Transverse colon (tissue), 4 donors: ENCODE measurements at regions not wholly inside any gene's neighbourhood (a gene's known extent, or its start where the extent isn't known, plus 50 kb on each side); places are given as distances from the start of the nearest gene placed in this dataset.

ENCODE experiments used
- DNase-seq: peaks from one replicate; pipeline ENCODE4 v3.0.0-alpha.2; 2019
- H3K27ac ChIP-seq, 4 donors: fragments of 200-600 bp; sonication (generic); 2 replicates each; pipeline ENCODE4 v1.5.1; 2016 to 2018; ENCODE audit warnings: inconsistent platforms in 4 of 4
- H3K27me3 ChIP-seq: fragments of 200-600 bp; sonication (generic); 2 replicates; pipeline ENCODE4 v1.5.1; 2017; ENCODE audit warnings: inconsistent platforms
- H3K36me3 ChIP-seq, 4 donors: fragments of 200-600 bp; sonication (generic); 2 replicates each; pipeline ENCODE4 v1.5.1; 2017 to 2019; ENCODE audit warnings: inconsistent platforms in 4 of 4
- H3K4me1 ChIP-seq, 4 donors: fragments of 200-600 bp; sonication (generic); 2 replicates each; pipeline ENCODE4 v1.5.1; 2017 to 2020; ENCODE audit warnings: inconsistent platforms in 4 of 4
- H3K4me3 ChIP-seq, 4 donors: fragments of 200-600 bp; sonication (generic); 1 replicate in 1 of 4; 2 replicates in 3 of 4; pipeline versions ENCODE4 v1.5.1 to v1.6.1; 2017 to 2019; ENCODE audit warnings: inconsistent platforms in 4 of 4
- H3K9me3 ChIP-seq, 2 donors: fragments of 200-600 bp; sonication (generic); 2 replicates each; pipeline ENCODE4 v1.5.1; 2017 to 2019; ENCODE audit warnings: inconsistent platforms in 2 of 2
- EP300 ChIP-seq: sonication (generic); formaldehyde crosslinking; IDR thresholded peaks from one replicate; pipeline ENCODE4 v1.6.1; 2017; ENCODE audit warnings: antibody characterized with exemption, low read depth
- POLR2A ChIP-seq: fragments of 450-650 bp; IDR thresholded peaks from one replicate; pipeline ENCODE4 v1.6.1; 2016; ENCODE audit warnings: antibody characterized with exemption, mild to moderate bottlenecking, moderate library complexity
- POLR2AphosphoS5 ChIP-seq, 3 donors: sonication (generic); formaldehyde crosslinking; IDR thresholded peaks; one replicate each; pipeline ENCODE4 v1.6.1; 2016; ENCODE audit warnings: antibody characterized with exemption in 3 of 3
- WGBS, 2 donors: methylation state at CpG; one replicate each; pipeline ENCODE4 v1.1.5; 2018; ENCODE audit warnings: low coverage in 1 of 2; 5-methylcytosine and 5-hydroxymethylcytosine counted together
- in situ Hi-C, 4 donors: fragments of 200-750 bp; cut with MboI; loops; one replicate each; pipeline versions ENCODE4 v1.15.0 to v1.15.1; 2017; ENCODE audit warnings: low sequenced_read_pairs in 3 of 4, low pct_ligation_motif_present in 1 of 4, low pct_unique_long_range_greater_than_20kb in 1 of 4
- intact Hi-C: fragments of 100-400 bp; cut with DNase I; formaldehyde crosslinking; loops from one replicate; pipeline ENCODE4 v1.15.1; 2023; ENCODE audit warnings: low total_unique reads
- TF ChIP-seq, protein P1 (sequence below), 5 experiments: fragments of 200-600 bp in 3 of 5; fragments of 450-650 bp in 2 of 5; sonication (generic) in 3 of 5; IDR thresholded peaks; 1 replicate in 2 of 5; 2 replicates in 3 of 5; pipeline ENCODE4 v1.5.1; 2016 to 2017; ENCODE audit warnings: antibody characterized with exemption in 5 of 5, inconsistent platforms in 3 of 5, mild to moderate bottlenecking in 2 of 5, moderate library complexity in 1 of 5

DNA sequence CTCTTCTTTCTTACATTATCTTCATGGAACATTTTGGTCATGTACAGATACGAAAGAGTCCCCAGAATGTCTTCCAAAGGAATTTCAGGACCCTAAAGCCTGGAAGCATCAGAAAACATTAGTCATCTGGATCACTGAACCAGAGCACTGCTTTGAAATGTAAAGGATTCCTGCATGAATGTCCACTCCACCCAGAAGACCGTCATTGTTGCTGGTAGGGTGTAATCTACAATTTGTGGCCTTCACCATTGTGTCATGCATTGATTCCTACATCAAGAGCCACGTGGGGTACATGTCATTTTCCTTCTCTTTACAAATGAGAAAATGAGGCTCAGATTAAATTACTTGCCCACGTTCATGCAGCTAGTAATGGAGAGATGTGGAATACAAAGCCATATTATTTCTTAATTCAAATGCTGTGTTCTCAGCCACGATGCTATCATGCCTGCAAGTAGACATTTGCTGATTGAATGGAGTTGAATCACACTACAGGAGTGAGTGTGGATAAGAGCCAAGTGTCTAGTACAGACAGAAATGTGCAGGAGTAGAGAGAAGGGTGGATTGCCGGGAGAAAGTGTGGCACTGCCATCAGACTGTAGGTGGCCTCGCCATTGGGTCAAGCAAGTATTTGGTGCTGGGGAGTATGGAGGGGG lies 231.2 kb downstream of the C12orf75 start:
- in situ Hi-C loops (no loop called here), intact Hi-C loops (no loop called here)
- peak overlapping the region in 2 of 4 donors; percentile 46 to 58 for H3K27ac ChIP-seq
- no peak overlapping the region for H3K4me3 ChIP-seq
- DNase-seq = no peak
- no peaks in the 10 kb centered on the region for H3K36me3 ChIP-seq
- H3K4me1 ChIP-seq = peaks cover 4 to 16% (median 12%) of the 10 kb centered on the region in 4 donors
- no peaks in the 10 kb centered on the region for H3K9me3 ChIP-seq
- TF ChIP-seq, protein P1, sequence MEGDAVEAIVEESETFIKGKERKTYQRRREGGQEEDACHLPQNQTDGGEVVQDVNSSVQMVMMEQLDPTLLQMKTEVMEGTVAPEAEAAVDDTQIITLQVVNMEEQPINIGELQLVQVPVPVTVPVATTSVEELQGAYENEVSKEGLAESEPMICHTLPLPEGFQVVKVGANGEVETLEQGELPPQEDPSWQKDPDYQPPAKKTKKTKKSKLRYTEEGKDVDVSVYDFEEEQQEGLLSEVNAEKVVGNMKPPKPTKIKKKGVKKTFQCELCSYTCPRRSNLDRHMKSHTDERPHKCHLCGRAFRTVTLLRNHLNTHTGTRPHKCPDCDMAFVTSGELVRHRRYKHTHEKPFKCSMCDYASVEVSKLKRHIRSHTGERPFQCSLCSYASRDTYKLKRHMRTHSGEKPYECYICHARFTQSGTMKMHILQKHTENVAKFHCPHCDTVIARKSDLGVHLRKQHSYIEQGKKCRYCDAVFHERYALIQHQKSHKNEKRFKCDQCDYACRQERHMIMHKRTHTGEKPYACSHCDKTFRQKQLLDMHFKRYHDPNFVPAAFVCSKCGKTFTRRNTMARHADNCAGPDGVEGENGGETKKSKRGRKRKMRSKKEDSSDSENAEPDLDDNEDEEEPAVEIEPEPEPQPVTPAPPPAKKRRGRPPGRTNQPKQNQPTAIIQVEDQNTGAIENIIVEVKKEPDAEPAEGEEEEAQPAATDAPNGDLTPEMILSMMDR (IDR thresholded peaks at IDR 0.05) = no peak
- TF ChIP-seq POLR2AphosphoS5 (IDR thresholded peaks at IDR 0.05) (no peak), POLR2A (no peak), EP300 (no peak)
- WGBS, 2 donors = 49 to 55% methylated on average over 6 to 7 of the region's 7 CpGs
- H3K27me3 ChIP-seq = no peaks in the 10 kb centered on the region

DNA sequence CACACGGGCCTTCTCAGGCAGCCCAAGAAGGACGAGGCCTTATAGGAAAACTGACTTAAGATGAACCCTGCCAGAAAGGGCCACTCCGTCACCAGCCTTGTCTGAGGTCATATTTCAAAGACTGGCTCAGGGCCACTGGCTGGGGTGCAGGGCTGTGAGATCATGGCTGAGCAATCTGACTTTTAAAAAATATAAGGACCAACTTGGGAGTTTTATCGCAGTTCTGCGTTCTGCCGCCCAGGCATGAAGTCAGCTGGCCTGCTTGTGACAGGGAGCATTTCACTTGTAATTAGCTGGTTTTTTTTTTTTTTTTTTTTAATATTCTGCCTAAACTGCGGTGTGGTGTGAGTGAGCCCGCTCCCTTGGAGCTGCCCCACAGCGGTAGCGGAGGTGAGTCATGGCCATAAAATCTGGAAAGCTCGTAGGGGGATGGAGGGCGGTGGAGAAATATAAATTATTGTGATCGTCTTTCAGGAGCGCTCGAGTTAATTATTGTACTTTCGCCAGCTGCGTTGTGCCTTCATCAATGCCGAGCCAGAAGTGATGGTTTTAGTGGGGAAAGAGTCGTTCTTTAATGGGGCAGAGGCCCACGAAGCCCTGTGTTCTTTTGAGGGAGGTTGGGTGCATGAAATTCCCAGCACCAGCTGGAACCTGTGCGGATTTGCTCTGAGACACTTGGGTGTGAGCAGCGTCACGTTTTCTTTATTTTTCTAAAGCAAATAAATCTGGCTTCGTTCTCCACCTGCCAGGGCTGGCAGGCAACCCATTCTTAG lies 231.9 kb downstream of the C12orf75 start:
- no peaks in the 10 kb centered on the region for H3K9me3 ChIP-seq
- peak overlapping the region; percentile 8 to 61 (median 52) for H3K27ac ChIP-seq
- intact Hi-C loops = no loop called here
- peak; percentile 31 for DNase-seq
- no peaks in the 10 kb centered on the region for H3K36me3 ChIP-seq
- 27 to 28% methylated on average over 21 to 24 of the region's 24 CpGs for WGBS, 2 donors
- H3K4me1 ChIP-seq = peaks cover 4 to 16% (median 12%) of the 10 kb centered on the region in 4 donors
- TF ChIP-seq, protein P1 (IDR thresholded peaks at IDR 0.05) = no peak
- TF ChIP-seq EP300 (no peak), POLR2A (no peak), POLR2AphosphoS5 (IDR thresholded peaks at IDR 0.05) (no peak)
- H3K27me3 ChIP-seq = no peaks in the 10 kb centered on the region
- in situ Hi-C loops = no loop called here
- no peak overlapping the region for H3K4me3 ChIP-seq

DNA sequence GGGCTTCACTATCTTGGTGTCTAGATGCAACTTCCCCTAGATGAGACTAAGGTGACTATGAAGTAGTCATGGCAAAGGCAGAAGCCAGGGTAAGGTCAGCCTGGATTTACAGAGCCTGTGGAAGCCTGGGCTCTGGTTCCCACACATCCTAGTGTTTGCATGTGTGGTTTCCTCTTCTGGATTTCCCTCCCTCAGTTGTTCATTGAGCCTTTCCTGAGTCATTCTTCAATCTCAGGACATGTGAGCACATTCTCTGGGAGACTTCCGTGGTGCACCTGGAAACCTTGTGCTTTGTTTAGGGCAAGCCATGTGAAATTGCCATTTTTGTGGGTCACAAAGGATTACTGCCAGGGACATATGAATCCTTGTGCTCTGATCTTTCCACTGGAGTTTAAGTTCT lies 236.6 kb downstream of the C12orf75 start:
- no peaks in the 10 kb centered on the region for H3K36me3 ChIP-seq
- no peak overlapping the region for H3K27ac ChIP-seq
- peaks cover 0 to 11% (median 6%) of the 10 kb centered on the region in 4 donors for H3K4me1 ChIP-seq
- WGBS, 2 donors = 78% methylated on average over 1 of the region's 1 CpG; no CpG with 5 or more reads in 1 of the 2 donors
- in situ Hi-C loops = no loop called here
- TF ChIP-seq, protein P1 (IDR thresholded peaks at IDR 0.05) = no peak
- TF ChIP-seq EP300 = no peak
- no peak for TF ChIP-seq POLR2A
- no peak for TF ChIP-seq POLR2AphosphoS5 (IDR thresholded peaks at IDR 0.05)
- no peak for DNase-seq
- no peaks in the 10 kb centered on the region for H3K27me3 ChIP-seq
- H3K9me3 ChIP-seq = no peaks in the 10 kb centered on the region
- H3K4me3 ChIP-seq = no peak overlapping the region
- intact Hi-C loops = no loop called here

DNA sequence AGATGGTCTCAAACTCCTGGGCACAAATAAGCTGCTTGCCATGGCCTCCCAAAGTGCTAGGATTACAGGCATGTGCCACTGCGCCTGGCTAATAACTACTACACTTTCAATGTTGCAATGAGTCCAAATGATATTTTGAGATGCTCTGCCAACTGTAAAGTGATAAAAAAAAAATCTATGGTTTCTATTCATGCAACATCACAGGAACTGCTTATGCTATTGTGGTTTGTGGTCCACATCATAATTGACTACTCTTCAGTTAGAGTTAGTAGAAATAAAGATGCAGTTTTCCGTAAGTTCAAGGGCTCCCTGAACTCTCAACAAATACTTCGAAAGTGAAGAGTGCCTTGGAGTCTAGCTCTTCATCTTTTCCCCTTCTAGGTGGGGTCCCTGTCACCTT lies 239.4 kb downstream of the C12orf75 start:
- in situ Hi-C loops (no loop called here), intact Hi-C loops (no loop called here)
- no peak for DNase-seq
- no peak overlapping the region for H3K4me3 ChIP-seq
- H3K27ac ChIP-seq = no peak overlapping the region
- no peak for TF ChIP-seq POLR2AphosphoS5 (IDR thresholded peaks at IDR 0.05)
- TF ChIP-seq, protein P1 (IDR thresholded peaks at IDR 0.05) = no peak
- no peak for TF ChIP-seq EP300
- no peak for TF ChIP-seq POLR2A
- 76 to 81% methylated on average over 2 to 3 of the region's 3 CpGs for WGBS, 2 donors
- no peaks in the 10 kb centered on the region for H3K27me3 ChIP-seq
- H3K4me1 ChIP-seq = no peaks in the 10 kb centered on the region
- no peaks in the 10 kb centered on the region for H3K36me3 ChIP-seq
- no peaks in the 10 kb centered on the region for H3K9me3 ChIP-seq
